HG03135 (cell line): ENCODE measurements at regions not wholly inside any gene's neighbourhood (a gene's known extent, or its start where the extent isn't known, plus 50 kb on each side); places are given as distances from the start of the nearest gene placed in this dataset.
"Not testable (repeated sequence)": the region's sequence is repeated elsewhere in the genome, so short reads cannot be mapped to it uniquely, and the experiment has no call there.

Source experiments
- ATAC-seq: cut with Tn5 transposase; IDR thresholded peaks from one replicate; pipeline ENCODE4 v1.9.1; 2021; ENCODE audit warnings: mild to moderate bottlenecking, moderate library complexity; ENCODE audit not compliant: unreplicated experiment

DNA sequence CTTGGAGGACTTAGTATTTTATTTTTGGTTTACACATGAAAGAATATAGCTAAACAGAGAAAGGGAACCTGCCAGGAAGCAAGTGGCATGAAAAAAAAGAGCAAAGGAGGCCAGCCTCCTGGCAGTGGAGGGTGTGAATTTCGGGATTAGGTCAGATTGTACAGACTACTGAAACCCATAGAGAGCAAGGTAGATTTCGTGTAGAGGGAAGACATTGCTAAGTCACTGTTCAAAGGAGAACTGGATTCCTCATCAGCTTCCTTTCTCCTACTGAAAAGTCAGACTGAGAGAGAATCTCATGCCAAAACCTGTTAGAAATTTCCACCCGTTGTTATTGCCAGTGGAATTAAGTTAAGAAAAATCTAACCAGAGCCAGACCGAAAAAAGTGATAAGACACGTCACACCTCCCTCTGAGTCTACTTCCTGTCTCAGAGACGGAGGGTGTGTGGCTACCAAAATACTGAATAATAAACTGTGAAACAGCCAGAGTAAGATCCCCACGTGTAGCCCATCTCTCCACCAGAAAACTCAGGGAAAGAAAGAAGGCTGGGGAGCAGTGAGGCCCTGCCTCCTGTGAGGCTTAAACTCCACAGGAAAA, 118.8 kb downstream of the SKIDA1 start:
- no peak for ATAC-seq

DNA sequence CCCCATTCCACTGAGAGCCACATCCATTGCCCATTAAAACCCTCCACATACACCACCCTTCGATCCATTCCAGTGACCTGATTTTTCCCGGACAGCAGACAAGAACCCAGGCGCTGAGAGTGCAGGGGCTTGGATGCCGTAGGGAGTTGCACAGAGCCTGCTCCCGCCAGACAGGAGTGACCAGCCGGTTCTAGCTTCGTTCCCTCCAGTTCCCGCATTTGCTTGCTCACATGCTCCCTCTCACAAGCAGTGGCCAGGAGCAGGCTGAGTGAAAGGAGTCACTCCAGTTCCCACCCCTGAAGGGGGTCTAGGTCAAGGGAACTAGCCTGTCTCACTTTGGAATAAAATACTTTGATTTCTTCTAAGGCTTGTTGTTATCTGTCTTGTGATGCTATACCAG, 119.5 kb downstream of the SKIDA1 start:
- no peak for ATAC-seq

DNA sequence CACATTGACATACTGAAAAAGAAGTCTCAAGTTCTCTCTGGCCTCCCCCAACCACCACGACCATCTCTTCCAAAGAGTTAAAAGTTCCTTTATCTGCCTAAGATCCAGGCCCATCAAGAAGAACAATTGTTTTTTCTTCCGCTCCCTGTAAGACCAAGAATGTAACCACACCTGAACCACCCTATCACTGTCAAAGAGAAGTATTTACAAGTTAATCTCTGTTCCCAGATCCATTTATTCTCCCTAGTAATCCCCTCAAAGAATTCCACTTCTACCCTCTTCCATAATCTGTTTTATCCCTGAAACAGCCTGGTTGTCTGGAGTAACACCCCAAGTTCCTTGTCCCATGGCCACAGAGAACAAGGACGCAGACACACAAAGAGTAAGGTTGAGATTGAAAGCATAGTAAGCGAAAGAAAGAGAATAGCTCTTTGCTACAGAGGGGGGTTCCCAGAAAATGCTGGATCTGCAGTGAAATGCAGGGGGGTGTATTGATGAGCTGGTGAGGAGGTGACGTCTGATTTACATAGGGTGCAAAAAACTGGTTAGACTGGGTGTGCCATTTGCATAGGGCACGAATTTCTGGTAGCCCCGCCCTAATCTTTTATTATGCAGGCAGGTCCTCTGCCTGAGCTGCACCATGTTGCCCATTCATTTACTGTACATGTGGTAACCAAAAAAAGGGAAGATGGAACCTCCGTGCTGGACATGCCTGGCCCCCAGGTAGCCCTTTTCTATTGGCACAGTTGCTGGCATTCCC, 122.0 kb downstream of the SKIDA1 start:
- ATAC-seq, result no peak

DNA sequence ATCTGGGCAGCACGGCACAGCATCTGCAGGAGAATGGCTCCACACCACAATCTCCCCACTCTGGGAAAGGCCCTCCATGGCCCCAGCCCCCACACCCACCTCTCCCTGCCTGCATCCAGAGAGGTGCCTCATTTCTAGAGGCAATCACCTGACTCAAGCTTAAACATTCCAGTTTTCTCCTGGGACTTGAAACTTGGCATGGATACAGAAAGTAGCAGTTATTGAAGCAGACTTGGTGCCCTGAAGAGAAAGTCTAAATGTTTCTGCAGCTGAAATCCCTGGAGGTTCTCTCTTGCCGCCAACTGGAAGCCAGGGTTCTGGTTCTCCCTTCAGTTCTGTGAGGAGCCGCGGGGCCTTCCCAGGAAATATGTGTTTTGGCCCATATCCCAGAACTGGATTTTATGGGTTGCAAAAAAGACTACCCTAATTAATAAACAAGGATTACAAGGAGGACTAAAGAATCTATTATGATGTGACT, 122.8 kb downstream of the SKIDA1 start:
- ATAC-seq, result no peak

DNA sequence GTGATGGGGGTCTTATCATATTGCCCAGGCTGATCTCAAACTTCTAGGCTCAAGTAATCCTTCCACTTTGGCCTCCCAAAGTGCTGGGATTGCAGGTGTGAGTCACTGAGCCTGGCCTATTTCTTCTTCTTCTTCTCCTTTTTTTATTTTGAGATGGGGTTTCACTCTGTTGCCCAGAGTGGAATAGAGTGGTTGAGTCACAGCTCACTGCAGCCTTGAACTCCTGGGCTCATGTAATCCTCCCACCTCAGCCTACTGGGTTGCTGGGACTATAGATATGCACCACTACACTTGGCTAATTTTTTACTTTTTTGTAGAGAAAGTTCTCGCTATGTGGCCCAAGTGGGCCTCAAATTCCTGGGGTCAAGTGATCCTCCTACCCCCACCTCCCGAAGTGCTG, 124.3 kb downstream of the SKIDA1 start:
- ATAC-seq, result no peak

DNA sequence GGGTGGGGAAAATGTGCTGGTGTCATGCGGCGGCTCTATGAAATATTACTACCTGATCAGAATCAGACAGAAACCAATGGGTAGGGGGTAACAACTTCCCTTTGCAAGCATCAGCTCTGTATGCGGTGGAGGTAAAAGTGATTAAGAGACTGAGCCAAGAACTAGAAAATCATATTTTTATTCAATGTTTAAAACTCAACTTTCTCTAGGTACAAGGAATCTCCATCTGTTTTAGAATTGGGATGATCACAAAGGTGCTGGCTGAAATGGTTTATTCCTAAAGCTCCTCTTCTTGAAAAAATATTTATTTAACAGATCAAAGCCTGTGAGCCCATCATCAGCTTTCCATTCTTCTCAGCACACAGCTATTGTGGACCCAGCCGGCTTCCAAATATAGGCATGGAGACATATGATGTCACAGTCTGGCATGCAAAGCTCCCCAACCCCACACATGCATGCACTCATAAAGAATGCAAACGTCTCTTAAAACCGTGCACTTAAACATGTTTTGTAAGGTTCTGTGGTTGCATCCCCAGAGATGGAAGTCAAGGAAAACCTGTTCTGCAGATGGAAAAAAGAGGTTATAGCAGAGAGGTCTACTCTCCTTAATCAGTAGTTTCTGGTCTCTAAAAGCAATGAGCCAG, 126.0 kb downstream of the SKIDA1 start:
- ATAC-seq, result no peak

DNA sequence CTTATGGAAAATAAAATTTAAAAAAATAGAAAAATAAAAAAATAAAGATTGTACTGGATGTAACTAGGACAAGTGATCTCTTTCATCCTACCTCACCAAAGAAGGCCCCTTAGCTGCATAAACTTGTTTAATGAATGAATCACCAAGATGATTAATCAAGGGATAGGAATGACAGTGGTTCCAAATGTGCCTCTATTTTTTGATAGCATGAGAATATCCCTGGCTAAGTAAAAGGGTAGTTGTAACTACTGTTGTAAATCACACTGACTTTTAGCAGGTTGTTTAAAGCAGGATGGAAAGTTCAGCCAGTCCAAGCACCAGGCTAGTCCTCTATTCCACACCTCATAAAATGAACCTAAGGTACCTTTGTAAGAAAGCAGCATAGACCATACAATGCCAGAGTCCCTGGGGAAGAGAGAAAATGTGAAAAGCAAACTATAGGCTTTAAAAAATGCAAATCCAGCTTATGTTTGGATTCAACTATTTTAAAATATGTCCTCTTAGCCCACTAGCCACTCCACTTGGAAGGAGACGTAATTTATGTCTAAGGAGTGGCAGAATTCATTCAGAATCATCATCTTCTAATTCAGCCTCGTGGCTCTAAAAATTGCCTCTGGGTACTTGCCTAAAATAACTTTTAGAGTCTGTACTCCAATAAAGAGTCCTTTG, 126.8 kb downstream of the SKIDA1 start:
- ATAC-seq, result no peak

DNA sequence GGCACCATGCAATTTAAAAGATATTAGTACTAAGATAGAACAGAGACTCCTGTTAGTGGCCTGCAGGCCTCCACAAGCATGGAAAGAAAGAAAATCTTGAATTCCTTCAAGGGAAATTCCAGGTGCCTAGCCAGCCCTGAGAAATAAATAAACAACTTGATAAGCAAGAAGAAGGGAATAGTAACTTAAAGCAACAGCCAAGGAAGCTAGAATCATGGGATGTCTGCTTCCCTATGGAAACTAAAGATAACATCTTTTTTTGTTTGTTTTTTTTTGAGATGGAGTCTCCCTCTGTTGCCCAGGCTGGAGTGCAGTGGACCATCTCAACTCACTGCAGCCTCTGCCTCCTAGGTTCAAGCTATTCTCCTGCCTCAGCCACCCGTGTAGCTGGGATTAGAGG, 128.6 kb downstream of the SKIDA1 start:
- no peak for ATAC-seq

DNA sequence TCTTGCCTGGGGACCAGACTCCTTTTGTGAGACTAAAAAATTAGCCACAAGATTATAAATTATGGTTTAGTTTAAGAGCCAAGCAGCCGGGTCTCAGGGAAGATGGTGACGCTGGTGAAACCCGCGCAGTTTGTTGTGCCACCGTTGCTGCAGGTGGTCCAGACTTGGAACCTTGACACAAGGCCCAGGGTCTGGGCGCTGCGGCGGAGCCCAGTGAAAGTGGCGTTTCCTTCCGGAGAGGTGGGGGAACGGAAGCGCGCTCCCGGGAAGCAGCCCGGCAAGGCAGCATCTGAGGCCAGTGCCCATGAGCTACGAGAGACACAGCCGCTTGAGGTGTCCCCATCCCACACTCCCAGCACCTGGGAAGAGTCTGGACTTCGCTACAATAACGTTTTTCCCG, 131.6 kb downstream of the SKIDA1 start:
- no peak for ATAC-seq

DNA sequence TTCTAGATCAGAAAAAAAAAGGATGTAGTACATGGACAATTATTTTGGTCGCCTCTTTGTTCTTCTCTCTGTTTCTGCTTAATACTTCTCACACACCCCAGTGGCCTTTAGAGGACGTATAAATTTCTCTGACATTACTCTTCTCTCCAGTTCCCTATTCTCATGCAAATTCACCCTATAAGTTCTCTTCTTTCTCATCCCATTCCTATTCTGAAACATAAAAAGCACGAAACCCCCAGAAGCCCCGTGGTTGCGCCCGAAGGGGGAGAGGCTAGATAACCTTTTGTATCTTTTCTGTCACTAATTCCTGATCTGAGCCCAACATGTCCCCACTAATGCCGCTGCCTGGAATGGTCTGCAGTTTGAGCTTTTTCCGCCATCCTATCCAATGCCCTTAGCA, 136.9 kb downstream of the SKIDA1 start:
- ATAC-seq, result no peak

DNA sequence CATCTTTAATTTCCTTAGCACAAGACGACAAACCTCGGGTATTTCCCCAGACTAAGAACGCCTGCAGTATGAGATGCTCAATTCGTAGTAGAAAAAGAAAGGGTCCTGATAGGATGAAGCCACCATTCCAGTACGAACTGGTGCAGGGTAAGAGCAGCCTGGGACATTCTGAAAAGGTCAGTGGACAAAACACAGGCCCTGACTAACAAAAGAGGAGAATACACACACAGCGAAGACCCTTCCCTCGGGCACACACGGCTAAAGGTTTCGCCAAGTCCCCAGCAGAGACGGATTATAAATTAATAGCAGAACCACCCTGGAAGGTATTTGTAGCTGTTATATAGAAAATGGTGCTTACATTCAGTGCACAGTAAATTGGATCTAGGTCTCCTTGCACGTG, 137.6 kb downstream of the SKIDA1 start:
- ATAC-seq, result no peak

DNA sequence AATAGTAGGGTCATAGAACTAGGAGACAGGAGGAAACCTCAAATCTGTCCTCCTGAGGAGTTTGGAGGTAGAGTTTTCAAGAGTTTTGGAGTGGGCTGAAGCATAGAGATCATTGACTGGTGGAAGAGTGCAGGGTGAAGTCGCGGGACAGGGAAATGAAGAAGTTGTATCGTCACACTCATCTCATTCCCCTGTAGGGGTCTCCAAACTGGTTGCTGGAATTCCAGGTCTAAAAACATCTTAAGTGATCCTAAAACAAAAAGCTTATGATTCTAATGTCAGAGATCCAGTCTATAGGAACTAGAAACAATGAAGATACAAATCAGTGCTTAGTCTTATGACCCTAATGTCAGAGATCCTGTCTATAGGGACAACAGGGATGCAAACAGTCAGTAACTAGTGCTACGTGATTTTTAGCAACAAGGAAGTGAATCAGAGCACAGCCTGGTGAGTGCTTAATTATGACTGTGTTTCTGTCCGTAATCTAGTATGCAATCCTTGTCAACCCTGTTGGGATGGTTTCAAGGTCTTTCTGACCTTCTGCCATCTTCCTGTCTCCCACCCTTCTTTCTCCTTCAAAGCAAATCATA, 139.4 kb downstream of the SKIDA1 start:
- no peak for ATAC-seq

DNA sequence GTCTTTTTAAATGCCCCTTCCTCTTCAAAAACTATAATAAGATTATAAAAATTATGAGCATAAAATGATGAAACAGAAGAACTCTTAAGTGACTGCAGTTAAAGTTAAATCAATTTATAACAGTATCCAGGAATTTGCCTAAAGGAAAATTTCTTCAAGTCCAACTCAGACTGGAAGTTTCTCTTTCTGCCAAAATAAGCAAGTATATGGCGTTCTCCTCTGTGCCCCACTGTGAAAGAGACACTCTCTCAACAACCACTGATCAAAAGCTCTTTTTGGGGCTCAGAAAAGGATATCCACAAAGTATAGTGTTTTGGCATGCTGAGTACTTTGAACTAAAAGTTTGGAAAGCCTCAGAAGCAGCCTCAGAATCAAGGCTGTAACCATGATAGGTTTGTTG, 139.9 kb downstream of the SKIDA1 start:
- no peak for ATAC-seq

DNA sequence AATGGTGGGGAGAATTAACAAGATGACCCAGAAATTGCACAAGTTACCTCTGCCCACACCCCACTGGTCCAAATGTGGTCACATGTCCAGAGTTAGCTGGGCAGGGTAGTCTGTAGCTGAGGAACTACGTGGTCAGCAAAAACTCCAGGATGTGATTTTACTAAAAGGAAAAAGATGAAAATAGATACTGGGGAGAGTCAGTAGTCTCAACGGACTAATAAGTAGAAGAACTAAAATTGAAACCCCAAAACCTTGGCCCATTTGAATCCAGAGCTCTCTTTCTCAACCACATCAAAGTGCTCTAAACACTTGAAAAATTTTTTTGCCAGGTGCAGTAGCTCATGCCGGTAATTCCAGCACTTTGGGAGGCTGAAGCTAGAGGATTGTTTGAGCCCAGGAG, 146.3 kb downstream of the SKIDA1 start:
- no peak for ATAC-seq

DNA sequence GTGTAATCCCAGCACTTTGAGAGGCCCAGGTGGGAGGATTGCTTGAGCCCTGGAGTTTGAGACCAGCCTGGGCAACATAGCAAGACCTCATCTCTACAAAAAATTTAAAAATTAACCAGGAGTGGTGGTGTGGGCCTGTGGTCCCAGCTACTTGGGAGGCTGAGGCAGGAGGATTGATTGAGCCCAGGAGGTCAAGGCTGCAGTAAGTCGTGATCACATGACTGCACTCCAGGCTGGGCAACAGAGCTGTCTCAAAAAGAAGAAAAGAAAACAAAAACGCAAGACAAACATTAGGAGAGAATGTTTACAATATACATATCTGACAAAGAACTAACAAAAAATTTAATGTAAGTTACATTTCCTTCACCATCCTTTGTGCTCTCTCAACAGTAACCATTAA, 150.2 kb downstream of the SKIDA1 start:
- ATAC-seq, result not testable (repeated sequence)

DNA sequence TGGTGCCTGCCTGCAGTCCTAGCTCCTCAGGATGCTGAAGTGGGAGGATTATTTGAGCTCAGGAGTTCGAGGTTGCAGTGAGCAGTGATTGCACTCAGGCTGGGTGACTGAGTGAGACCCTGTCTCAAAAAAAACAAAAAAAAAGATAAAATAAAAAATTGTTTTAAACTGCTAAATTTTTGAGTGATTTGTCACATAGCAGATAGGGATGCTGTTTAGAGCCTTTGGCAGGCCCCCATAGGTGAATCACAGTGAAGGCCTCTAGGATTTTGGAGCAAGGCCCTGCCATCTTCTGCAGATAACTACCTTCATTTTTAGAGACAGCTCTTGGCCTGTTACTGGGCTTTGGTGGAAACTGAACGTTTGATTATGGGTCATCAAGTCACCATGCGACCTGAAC, 151.6 kb downstream of the SKIDA1 start:
- not testable (repeated sequence) for ATAC-seq

DNA sequence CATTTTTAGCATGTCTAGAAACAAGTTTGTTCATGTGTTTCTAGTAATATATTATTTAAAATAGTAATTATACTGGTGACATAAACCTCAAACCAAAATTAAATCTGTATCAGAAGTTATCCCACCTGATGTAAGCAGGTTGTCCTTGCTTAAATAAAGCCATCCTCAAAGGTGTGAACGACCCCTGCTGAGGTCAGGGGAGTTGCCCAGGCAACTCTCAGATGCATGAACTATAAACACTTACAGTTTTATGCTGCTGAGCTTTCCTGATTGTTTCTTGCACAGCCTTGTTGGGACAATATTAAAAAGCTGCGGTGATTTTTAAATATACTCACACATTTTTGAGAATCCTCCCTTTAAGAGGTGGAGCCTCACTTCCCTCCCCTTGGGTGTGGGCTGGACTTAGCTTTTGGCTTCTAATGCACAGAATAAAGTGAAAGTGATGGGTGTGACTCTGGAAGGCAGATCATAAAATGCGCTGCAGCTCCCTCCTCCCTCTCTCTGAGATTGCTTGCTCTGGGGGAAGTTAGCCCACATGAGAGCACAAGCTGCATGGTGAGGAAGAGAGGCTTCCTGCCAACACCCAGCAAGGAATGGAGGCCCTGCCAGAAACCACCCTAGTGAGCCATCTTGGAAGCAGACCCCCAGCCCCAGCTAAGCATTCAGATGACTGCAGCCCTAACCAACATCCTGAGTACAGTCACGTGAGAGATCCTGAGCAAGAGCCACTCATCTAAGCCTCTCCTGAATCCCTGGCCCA, 152.7 kb downstream of the SKIDA1 start:
- peak; percentile 87 for ATAC-seq

DNA sequence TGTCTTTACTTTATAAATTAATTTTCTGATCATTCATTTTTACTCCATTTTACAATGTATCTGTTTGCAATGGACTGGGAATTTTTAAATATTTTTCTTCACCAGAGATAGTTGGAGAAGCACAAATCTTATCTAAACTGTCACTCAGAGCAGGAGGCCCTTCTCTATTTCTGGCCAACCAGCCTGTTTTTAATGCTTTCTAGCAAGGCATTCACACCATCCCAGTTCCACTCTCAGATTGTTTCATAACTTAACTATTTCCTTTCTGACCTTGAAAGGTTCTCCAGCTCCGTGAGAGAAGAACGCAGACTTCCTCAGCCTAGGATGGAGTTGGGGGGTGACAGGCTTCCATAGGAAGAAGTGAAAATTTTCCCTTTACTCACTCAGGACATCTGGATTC, 155.8 kb downstream of the SKIDA1 start:
- ATAC-seq, result no peak

DNA sequence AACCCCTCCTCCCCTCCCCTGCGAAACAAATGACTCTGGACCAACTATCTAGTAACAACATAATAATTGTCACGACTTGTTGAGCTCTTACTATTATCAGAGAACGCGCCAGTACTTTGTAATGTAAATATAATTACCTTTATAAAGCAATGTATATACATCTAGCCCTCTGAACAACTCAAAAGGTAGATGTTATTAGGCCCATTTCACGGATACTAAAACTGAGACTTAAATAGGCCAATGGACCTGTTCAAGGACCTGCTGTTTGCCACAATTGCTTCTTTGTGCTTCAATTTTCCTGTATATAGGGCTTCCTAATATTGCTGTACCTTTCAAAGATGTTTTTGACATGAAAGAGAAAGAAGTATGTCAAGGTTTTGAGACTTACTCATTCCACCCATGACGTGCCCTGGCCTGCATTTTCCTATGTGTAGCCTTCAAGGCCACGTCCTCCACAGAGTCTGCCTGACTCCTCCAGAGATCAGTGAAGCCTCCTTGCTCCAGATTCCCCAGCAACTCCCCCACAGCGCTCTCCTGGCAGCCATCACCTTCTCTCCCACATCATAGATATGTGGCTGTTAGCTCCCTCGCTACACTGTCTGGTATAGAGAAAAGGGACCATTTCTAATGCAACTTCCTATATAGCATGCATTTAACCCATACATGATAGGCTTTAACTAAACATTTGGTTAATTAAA, 156.6 kb downstream of the SKIDA1 start:
- no peak for ATAC-seq

DNA sequence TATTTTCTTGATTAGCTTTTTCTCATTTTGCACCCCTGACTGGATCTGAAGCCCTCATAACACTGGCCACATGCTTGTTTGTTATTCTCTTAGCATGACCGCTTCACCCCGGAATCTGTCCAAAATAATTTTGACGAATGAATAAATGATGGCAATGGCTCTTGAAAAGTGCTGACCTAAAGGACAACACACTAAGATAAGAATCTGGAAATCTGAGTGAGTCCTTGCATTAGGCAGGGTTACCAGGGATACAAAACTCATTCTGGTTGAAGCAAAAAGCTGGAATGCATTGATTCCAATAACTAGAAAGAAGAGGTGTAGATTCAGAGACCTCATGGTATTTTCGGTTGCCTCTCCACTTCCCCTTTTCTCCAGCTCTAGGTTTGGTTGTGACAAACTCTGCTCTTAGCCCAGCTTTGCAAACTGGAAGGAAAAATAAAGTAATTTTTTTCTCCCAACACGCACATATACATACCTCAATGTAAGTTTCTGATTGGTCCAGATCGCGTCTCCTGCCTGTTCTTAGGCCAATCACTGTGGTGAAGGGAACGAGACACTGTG, 157.4 kb downstream of the SKIDA1 start:
- ATAC-seq, result peak; percentile 73
